Liver (tissue), 7 donors: ENCODE measurements at regions not wholly inside any gene's neighbourhood (a gene's known extent, or its start where the extent isn't known, plus 50 kb on each side); places are given as distances from the start of the nearest gene placed in this dataset.

Experiments
- DNase-seq: peaks from one replicate; pipeline ENCODE4 v3.0.0-alpha.2; 2017; ENCODE audit warnings: low spot score
- H3K27ac ChIP-seq, 2 donors: one replicate each; pipeline ENCODE4 v1.7.0; 2013; ENCODE audit warnings: inconsistent platforms in 2 of 2, low read length in 2 of 2, control low read depth in 1 of 2, low read depth in 1 of 2, mild to moderate bottlenecking in 1 of 2
- H3K27me3 ChIP-seq, 4 donors: one replicate each; pipeline versions ENCODE4 v1.6.1 to v1.7.0; 2013; ENCODE audit warnings: low read length in 3 of 4, inconsistent platforms in 1 of 4, mild to moderate bottlenecking in 1 of 4, moderate library complexity in 1 of 4; ENCODE audit not compliant: control insufficient read depth in 4 of 4, insufficient read depth in 4 of 4
- H3K36me3 ChIP-seq, 4 donors: one replicate each; pipeline versions ENCODE4 v1.6.1 to v1.7.0; 2013; ENCODE audit warnings: low read length in 3 of 4, mild to moderate bottlenecking in 3 of 4, low read depth in 1 of 4, moderate library complexity in 1 of 4; ENCODE audit not compliant: control insufficient read depth in 4 of 4, insufficient read depth in 3 of 4
- H3K4me1 ChIP-seq, 4 donors: one replicate each; pipeline versions ENCODE4 v1.6.1 to v1.7.0; 2013; ENCODE audit warnings: low read length in 3 of 4, mild to moderate bottlenecking in 3 of 4, moderate library complexity in 1 of 4; ENCODE audit not compliant: control insufficient read depth in 4 of 4, insufficient read depth in 4 of 4
- H3K4me3 ChIP-seq, 3 donors: one replicate each; pipeline versions ENCODE4 v1.6.1 to v1.7.0; 2013; ENCODE audit warnings: low read length in 3 of 3, control low read depth in 1 of 3, low read depth in 1 of 3, mild to moderate bottlenecking in 1 of 3
- H3K9ac ChIP-seq, 2 donors: one replicate each; pipeline ENCODE4 v1.7.0; 2013; ENCODE audit warnings: low read length in 2 of 2, mild to moderate bottlenecking in 2 of 2, moderate library complexity in 2 of 2, control low read depth in 1 of 2, low read depth in 1 of 2
- H3K9me3 ChIP-seq, 4 donors: one replicate each; pipeline versions ENCODE4 v1.6.1 to v1.7.0; 2013; ENCODE audit warnings: low read length in 3 of 4; ENCODE audit not compliant: control insufficient read depth in 4 of 4
- ATF3 ChIP-seq: IDR thresholded peaks from 2 replicates; pipeline ENCODE4 v1.6.1; 2016; ENCODE audit warnings: antibody characterized with exemption
- FOXA1 ChIP-seq: IDR thresholded peaks from 2 replicates; pipeline ENCODE4 v1.6.1; 2016; ENCODE audit warnings: antibody characterized with exemption
- FOXA2 ChIP-seq: IDR thresholded peaks from 2 replicates; pipeline ENCODE4 v1.6.1; 2016; ENCODE audit warnings: antibody characterized with exemption
- HNF4A ChIP-seq, 2 donors: conservative IDR thresholded peaks; 2 replicates each; pipeline ENCODE4 v1.6.1; 2016; ENCODE audit warnings: antibody characterized with exemption in 2 of 2, mild to moderate bottlenecking in 2 of 2
- JUND ChIP-seq, 2 donors: IDR thresholded peaks; 2 replicates each; pipeline ENCODE4 v1.6.1; 2016; ENCODE audit warnings: antibody characterized with exemption in 2 of 2
- MAX ChIP-seq: IDR thresholded peaks from 2 replicates; pipeline ENCODE4 v1.6.1; 2016; ENCODE audit warnings: antibody characterized with exemption
- NR2F2 ChIP-seq: IDR thresholded peaks from 2 replicates; pipeline ENCODE4 v1.6.1; 2016; ENCODE audit warnings: antibody characterized with exemption
- REST ChIP-seq: IDR thresholded peaks from 2 replicates; pipeline ENCODE4 v1.6.1; 2016; ENCODE audit warnings: antibody characterized with exemption, mild to moderate bottlenecking
- RXRA ChIP-seq, 2 donors: IDR thresholded peaks; 2 replicates each; pipeline ENCODE4 v1.6.1; 2017 to 2018; ENCODE audit warnings: antibody characterized with exemption in 2 of 2, mild to moderate bottlenecking in 1 of 2
- SP1 ChIP-seq: IDR thresholded peaks from 2 replicates; pipeline ENCODE4 v1.6.1; 2018; ENCODE audit warnings: antibody characterized with exemption, mild to moderate bottlenecking
- YY1 ChIP-seq: IDR thresholded peaks from 2 replicates; pipeline ENCODE4 v1.6.1; 2016; ENCODE audit warnings: antibody characterized with exemption, mild to moderate bottlenecking
- ZBTB33 ChIP-seq: IDR thresholded peaks from 2 replicates; pipeline ENCODE4 v1.6.1; 2016; ENCODE audit warnings: antibody characterized with exemption
- WGBS: extraction: QIAGEN DNeasy Blood & Tissue Kit; methylation state at CpG from one replicate; pipeline ENCODE4 v1.1.7; 2013; 5-methylcytosine and 5-hydroxymethylcytosine counted together
- donor health status: healthy.
- donor health status: healthy.
- donor health status: healthy.
- donor health status: healthy.

- DNase-seq, result no peak
- Histone ChIP-seq H3K36me3 (no peaks in the 10 kb centered on the region), H3K9ac (no peak overlapping the region), H3K4me3 (no peak overlapping the region), H3K4me1 (no peaks in the 10 kb centered on the region), H3K9me3 (no peaks in the 10 kb centered on the region), H3K27me3 (no peaks in the 10 kb centered on the region), H3K27ac (no peak overlapping the region)
- no peak for TF ChIP-seq ATF3
- TF ChIP-seq JUND (IDR thresholded peaks at IDR 0.05), result no peak
- TF ChIP-seq SP1, result no peak
- TF ChIP-seq HNF4A (conservative IDR thresholded peaks at IDR 0.05), result no peak
- no peak for TF ChIP-seq YY1
- no peak for TF ChIP-seq ZBTB33
- TF ChIP-seq REST, result no peak
- TF ChIP-seq RXRA (IDR thresholded peaks at IDR 0.05), result no peak
- WGBS, result 93% methylated on average over 6 of the region's 6 CpGs
Observed at GRCh38 chr3:30505866-30506520, 100.4 kb upstream of the TGFBR2 start.

- Histone ChIP-seq H3K36me3 (no peaks in the 10 kb centered on the region), H3K4me1 (peaks cover 4 to 8% (median 5%) of the 10 kb centered on the region in 4 donors), H3K4me3 (no peak overlapping the region), H3K27me3 (no peaks in the 10 kb centered on the region), H3K9me3 (no peaks in the 10 kb centered on the region), H3K27ac (no peak overlapping the region), H3K9ac (no peak overlapping the region)
- DNase-seq, result no peak
- no peak for TF ChIP-seq MAX
- no peak for TF ChIP-seq FOXA2
- TF ChIP-seq ZBTB33, result no peak
- no peak for TF ChIP-seq NR2F2
- TF ChIP-seq REST, result no peak
- TF ChIP-seq JUND (IDR thresholded peaks at IDR 0.05), result no peak
- no peak for TF ChIP-seq RXRA (IDR thresholded peaks at IDR 0.05)
- TF ChIP-seq FOXA1, result no peak
- WGBS, result 91% methylated on average over 3 of the region's 3 CpGs
Observed at GRCh38 chr3:30508339-30508738, 98.1 kb upstream of the TGFBR2 start.
